WERI-Rb-1 (cell line): ENCODE measurements at regions not wholly inside any gene's neighbourhood (a gene's known extent, or its start where the extent isn't known, plus 50 kb on each side); places are given as distances from the start of the nearest gene placed in this dataset.

Source experiments
- DNase-seq: peaks from one replicate; pipeline ENCODE4 v3.0.0-alpha.2; 2020
- H3K27ac ChIP-seq: fragments of 250-450 bp; sonication (Bioruptor Pico); 2 replicates; pipeline ENCODE4 v1.5.1; 2020; ENCODE audit warnings: mild to moderate bottlenecking, moderate library complexity
- H3K27me3 ChIP-seq: fragments of 250-450 bp; sonication (Bioruptor Pico); 2 replicates; pipeline ENCODE4 v1.5.1; 2021; ENCODE audit warnings: mild to moderate bottlenecking, low read depth, moderate library complexity; ENCODE audit not compliant: insufficient read depth, severe bottlenecking
- H3K36me3 ChIP-seq: fragments of 250-450 bp; sonication (Bioruptor Pico); 2 replicates; pipeline ENCODE4 v1.5.1; 2020; ENCODE audit warnings: mild to moderate bottlenecking, moderate library complexity
- H3K4me3 ChIP-seq: 2 replicates; pipeline ENCODE4 v1.5.1; 2011; ENCODE audit warnings: low read depth, mild to moderate bottlenecking, control low read depth, low read length
- H3K9me3 ChIP-seq: fragments of 250-450 bp; sonication (Bioruptor Pico); 2 replicates; pipeline ENCODE4 v1.5.1; 2021; ENCODE audit warnings: mild to moderate bottlenecking, moderate library complexity; ENCODE audit not compliant: severe bottlenecking
- CTCF ChIP-seq: IDR thresholded peaks from 2 replicates; pipeline ENCODE4 v1.5.1; 2011; ENCODE audit warnings: low read depth, mild to moderate bottlenecking, control low read depth, inconsistent platforms, low read length

GRCh38 chr20:7285918-7286556 is 518.6 kb downstream of the BMP2 start:
- peaks cover 10% of the 10 kb centered on the region for H3K27me3 ChIP-seq
- DNase-seq: peak; percentile 68
- TF ChIP-seq CTCF: peak; percentile 79
- H3K36me3 ChIP-seq: no peaks in the 10 kb centered on the region
- H3K27ac ChIP-seq: no peak overlapping the region
- H3K4me3 ChIP-seq: no peak overlapping the region
- H3K9me3 ChIP-seq: no peaks in the 10 kb centered on the region

GRCh38 chr20:7291323-7291943 is 523.9 kb downstream of the BMP2 start:
- Histone ChIP-seq H3K27ac (no peak overlapping the region), H3K36me3 (no peaks in the 10 kb centered on the region), H3K27me3 (peaks cover 7% of the 10 kb centered on the region), H3K9me3 (no peaks in the 10 kb centered on the region), H3K4me3 (no peak overlapping the region)
- TF ChIP-seq CTCF: no peak
- no peak for DNase-seq

- no peak overlapping the region for H3K27ac ChIP-seq
- no peaks in the 10 kb centered on the region for H3K36me3 ChIP-seq
- TF ChIP-seq CTCF: no peak
- H3K27me3 ChIP-seq: peaks cover 7% of the 10 kb centered on the region
- DNase-seq: no peak
- H3K9me3 ChIP-seq: no peaks in the 10 kb centered on the region
- H3K4me3 ChIP-seq: no peak overlapping the region
Measured at GRCh38 chr20:7291946-7292345, 524.5 kb downstream of the BMP2 start.

GRCh38 chr20:7294816-7295360 is 527.4 kb downstream of the BMP2 start:
- Histone ChIP-seq H3K4me3 (no peak overlapping the region), H3K27me3 (peaks cover 2% of the 10 kb centered on the region), H3K9me3 (no peaks in the 10 kb centered on the region), H3K36me3 (no peaks in the 10 kb centered on the region), H3K27ac (no peak overlapping the region)
- TF ChIP-seq CTCF: no peak
- no peak for DNase-seq

GRCh38 chr20:7301807-7302206 is 534.3 kb downstream of the BMP2 start:
- H3K27me3 ChIP-seq: peaks cover 11% of the 10 kb centered on the region
- DNase-seq: no peak
- H3K9me3 ChIP-seq: peaks cover 2% of the 10 kb centered on the region
- no peak overlapping the region for H3K4me3 ChIP-seq
- TF ChIP-seq CTCF: no peak
- no peak overlapping the region for H3K27ac ChIP-seq
- H3K36me3 ChIP-seq: no peaks in the 10 kb centered on the region

- Histone ChIP-seq H3K36me3 (no peaks in the 10 kb centered on the region), H3K27ac (no peak overlapping the region), H3K27me3 (peaks cover 11% of the 10 kb centered on the region), H3K9me3 (peaks cover 2% of the 10 kb centered on the region), H3K4me3 (no peak overlapping the region)
- DNase-seq: no peak
- no peak for TF ChIP-seq CTCF
Measured at GRCh38 chr20:7302250-7302649, 534.8 kb downstream of the BMP2 start.
